Keratinocyte (primary cell): ENCODE measurements at regions not wholly inside any gene's neighbourhood (a gene's known extent, or its start where the extent isn't known, plus 50 kb on each side); places are given as distances from the start of the nearest gene placed in this dataset.

Experiments used
- EZH2 ChIP-seq: IDR thresholded peaks from one replicate; pipeline ENCODE4 v1.6.1; 2012; ENCODE audit warnings: inconsistent platforms, mild to moderate bottlenecking, low read length, moderate library complexity
- TF ChIP-seq, protein P1 (sequence below), 3 experiments: IDR thresholded peaks in 1 of 3; conservative IDR thresholded peaks in 1 of 3; optimal IDR thresholded peaks in 1 of 3; 2 replicates in 2 of 3; 3 replicates in 1 of 3; pipeline versions ENCODE3 to v1.5.1; 2011; ENCODE audit warnings: low read length in 3 of 3, mild to moderate bottlenecking in 3 of 3, moderate library complexity in 2 of 3, control low read depth in 1 of 3, inconsistent platforms in 1 of 3; ENCODE audit not compliant: insufficient read depth in 2 of 3; ENCODE audit errors: extremely low read depth in 1 of 3

DNA sequence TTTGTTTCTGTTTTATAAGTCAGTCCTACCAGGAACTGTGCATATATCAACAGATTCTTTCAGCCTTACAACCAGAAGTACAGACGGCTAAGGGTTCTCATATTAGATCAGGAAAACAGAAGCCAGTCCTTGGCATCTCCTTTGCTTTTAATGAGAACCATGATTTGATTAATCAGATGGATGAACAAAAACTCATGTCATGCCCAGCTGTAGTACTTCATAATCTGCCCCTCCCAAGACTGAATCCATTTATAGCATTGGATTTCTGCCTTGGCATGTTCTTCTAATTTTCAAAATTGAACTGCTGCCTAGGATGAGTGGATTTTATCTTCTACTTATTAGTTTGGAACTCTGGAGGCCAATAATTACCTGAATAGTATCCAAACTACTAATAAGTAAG lies 617.2 kb downstream of the SLITRK5 start:
- TF ChIP-seq, protein P1, sequence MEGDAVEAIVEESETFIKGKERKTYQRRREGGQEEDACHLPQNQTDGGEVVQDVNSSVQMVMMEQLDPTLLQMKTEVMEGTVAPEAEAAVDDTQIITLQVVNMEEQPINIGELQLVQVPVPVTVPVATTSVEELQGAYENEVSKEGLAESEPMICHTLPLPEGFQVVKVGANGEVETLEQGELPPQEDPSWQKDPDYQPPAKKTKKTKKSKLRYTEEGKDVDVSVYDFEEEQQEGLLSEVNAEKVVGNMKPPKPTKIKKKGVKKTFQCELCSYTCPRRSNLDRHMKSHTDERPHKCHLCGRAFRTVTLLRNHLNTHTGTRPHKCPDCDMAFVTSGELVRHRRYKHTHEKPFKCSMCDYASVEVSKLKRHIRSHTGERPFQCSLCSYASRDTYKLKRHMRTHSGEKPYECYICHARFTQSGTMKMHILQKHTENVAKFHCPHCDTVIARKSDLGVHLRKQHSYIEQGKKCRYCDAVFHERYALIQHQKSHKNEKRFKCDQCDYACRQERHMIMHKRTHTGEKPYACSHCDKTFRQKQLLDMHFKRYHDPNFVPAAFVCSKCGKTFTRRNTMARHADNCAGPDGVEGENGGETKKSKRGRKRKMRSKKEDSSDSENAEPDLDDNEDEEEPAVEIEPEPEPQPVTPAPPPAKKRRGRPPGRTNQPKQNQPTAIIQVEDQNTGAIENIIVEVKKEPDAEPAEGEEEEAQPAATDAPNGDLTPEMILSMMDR (optimal IDR thresholded peaks at IDR 0.05 in 1 of 3, IDR thresholded peaks at IDR 0.05 in 1 of 3, conservative IDR thresholded peaks at IDR 0.05 in 1 of 3; ENCODE audit: extremely low read depth in 1 of 3, insufficient read depth in 2 of 3, low read length in 3 of 3): no peak
- TF ChIP-seq EZH2: no peak
